IPS DF 6.9 (cell line): ENCODE measurements at regions not wholly inside any gene's neighbourhood (a gene's known extent, or its start where the extent isn't known, plus 50 kb on each side); places are given as distances from the start of the nearest gene placed in this dataset.
"Not testable (repeated sequence)": the region's sequence is repeated elsewhere in the genome, so short reads cannot be mapped to it uniquely, and the experiment has no call there.

Source experiments
- DNase-seq: peaks from one replicate; pipeline ENCODE4 v3.0.0-alpha.2; 2013; ENCODE audit warnings: low read depth, low spot score
- H3K27ac ChIP-seq: one replicate; pipeline ENCODE4 v1.5.1; 2013; ENCODE audit warnings: low read length, control low read depth
- H3K27me3 ChIP-seq: 2 replicates; pipeline ENCODE4 v1.6.1; 2013; ENCODE audit warnings: mild to moderate bottlenecking, low read length; ENCODE audit not compliant: control insufficient read depth, insufficient read depth
- H3K36me3 ChIP-seq: 2 replicates; pipeline ENCODE4 v1.6.1; 2013; ENCODE audit warnings: low read length; ENCODE audit not compliant: control insufficient read depth, insufficient read depth
- H3K4me1 ChIP-seq: 2 replicates; pipeline ENCODE4 v1.6.1; 2013; ENCODE audit warnings: low read length; ENCODE audit not compliant: control insufficient read depth, insufficient read depth
- H3K4me3 ChIP-seq: 2 replicates; pipeline ENCODE4 v1.5.1; 2013; ENCODE audit warnings: mild to moderate bottlenecking, low read length
- H3K9me3 ChIP-seq: 2 replicates; pipeline ENCODE4 v1.6.1; 2013; ENCODE audit warnings: low read length, inconsistent platforms; ENCODE audit not compliant: control insufficient read depth, insufficient read depth
- WGBS: extraction: QIAGEN DNeasy Blood & Tissue Kit; methylation state at CpG from one replicate; pipeline ENCODE4 v1.1.7; 2013; ENCODE audit warnings: mixed read lengths, missing lambda C conversion rate; ENCODE audit not compliant: insufficient read length, insufficient coverage; 5-methylcytosine and 5-hydroxymethylcytosine counted together

DNA sequence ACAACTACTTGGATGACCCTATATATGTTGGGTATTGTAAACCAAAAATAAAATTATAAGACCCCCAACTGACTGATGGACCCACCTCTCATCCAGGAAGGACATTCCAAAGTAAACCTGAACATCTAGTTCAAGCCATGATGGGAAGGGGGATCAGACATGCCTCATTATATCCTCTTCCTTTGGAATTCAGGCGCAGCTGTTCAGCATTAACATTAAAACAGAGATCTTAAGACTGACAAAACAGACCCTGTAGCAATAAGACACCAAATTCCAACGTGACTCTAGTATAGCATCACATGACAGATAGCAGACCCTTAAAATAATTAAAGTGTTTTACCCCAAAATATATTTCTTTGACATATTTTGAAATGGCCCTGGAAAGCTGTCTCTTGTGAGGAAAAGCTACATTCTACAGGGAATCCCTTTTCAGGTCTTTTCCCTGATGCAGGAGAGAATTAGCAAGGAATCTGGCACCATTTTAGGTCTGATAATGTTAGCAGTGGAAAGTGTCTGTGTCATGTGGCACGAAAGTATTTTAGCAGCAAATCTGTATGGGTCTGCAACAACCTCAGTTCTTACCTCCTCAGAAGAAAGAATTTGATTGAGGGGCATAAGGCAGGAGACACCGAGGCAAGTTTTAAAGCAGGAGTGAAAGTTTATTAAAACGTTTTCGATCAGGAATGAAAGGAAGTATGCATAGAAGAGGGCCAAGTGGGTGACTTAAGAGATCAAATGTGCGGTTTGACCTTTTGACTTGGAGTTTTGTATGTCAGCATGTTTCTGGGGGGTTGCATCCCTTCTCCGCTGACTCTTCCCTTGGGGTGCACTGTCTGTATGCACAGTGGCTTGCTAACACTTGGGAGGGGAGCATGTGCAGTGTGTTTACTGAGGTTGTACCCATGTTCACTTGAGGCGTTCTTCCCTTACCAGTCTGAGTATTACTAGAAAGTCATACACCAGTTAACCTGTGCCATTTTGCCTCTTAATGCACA is 236.6 kb upstream of the PPP1R3A start:
- peaks cover 4% of the 10 kb centered on the region; the same call in 1 of the 2 replicates for H3K4me1 ChIP-seq
- H3K4me3 ChIP-seq: no peak overlapping the region
- no peaks in the 10 kb centered on the region for H3K9me3 ChIP-seq
- no peak overlapping the region for H3K27ac ChIP-seq
- DNase-seq: no peak
- H3K27me3 ChIP-seq: no peaks in the 10 kb centered on the region
- no peaks in the 10 kb centered on the region for H3K36me3 ChIP-seq
- WGBS: 100% methylated on average over 2 of the region's 9 CpGs

GRCh38 chr7:114153700-114154099 is 234.9 kb upstream of the PPP1R3A start:
- Histone ChIP-seq H3K27ac (no peak overlapping the region), H3K4me1 (peaks cover 4% of the 10 kb centered on the region; the same call in 1 of the 2 replicates), H3K36me3 (no peaks in the 10 kb centered on the region), H3K4me3 (no peak overlapping the region), H3K27me3 (no peaks in the 10 kb centered on the region), H3K9me3 (no peaks in the 10 kb centered on the region)
- no peak for DNase-seq

GRCh38 chr7:114152314-114152938 is 233.6 kb upstream of the PPP1R3A start:
- Histone ChIP-seq H3K36me3 (no peaks in the 10 kb centered on the region), H3K9me3 (no peaks in the 10 kb centered on the region), H3K4me1 (peaks cover 4% of the 10 kb centered on the region; the same call in 1 of the 2 replicates), H3K4me3 (no peak overlapping the region), H3K27ac (no peak overlapping the region), H3K27me3 (no peaks in the 10 kb centered on the region)
- WGBS: no CpG with 5 or more reads among the region's 5 CpGs
- no peak for DNase-seq

GRCh38 chr7:114151777-114152176 is 233.0 kb upstream of the PPP1R3A start:
- WGBS: no CpG with 5 or more reads among the region's 3 CpGs
- no peak for DNase-seq
- Histone ChIP-seq H3K27me3 (no peaks in the 10 kb centered on the region), H3K27ac (no peak overlapping the region), H3K9me3 (no peaks in the 10 kb centered on the region), H3K36me3 (no peaks in the 10 kb centered on the region), H3K4me1 (peaks cover 4% of the 10 kb centered on the region; the same call in 1 of the 2 replicates), H3K4me3 (no peak overlapping the region)

- no peak overlapping the region for H3K4me3 ChIP-seq
- WGBS: no CpG with 5 or more reads among the region's 1 CpG
- no peak for DNase-seq
- H3K9me3 ChIP-seq: no peaks in the 10 kb centered on the region
- no peaks in the 10 kb centered on the region for H3K27me3 ChIP-seq
- peaks cover 2% of the 10 kb centered on the region; the same call in 1 of the 2 replicates for H3K4me1 ChIP-seq
- H3K27ac ChIP-seq: no peak overlapping the region
- no peaks in the 10 kb centered on the region for H3K36me3 ChIP-seq
Measured at GRCh38 chr7:114150689-114151088, 231.9 kb upstream of the PPP1R3A start.

DNA sequence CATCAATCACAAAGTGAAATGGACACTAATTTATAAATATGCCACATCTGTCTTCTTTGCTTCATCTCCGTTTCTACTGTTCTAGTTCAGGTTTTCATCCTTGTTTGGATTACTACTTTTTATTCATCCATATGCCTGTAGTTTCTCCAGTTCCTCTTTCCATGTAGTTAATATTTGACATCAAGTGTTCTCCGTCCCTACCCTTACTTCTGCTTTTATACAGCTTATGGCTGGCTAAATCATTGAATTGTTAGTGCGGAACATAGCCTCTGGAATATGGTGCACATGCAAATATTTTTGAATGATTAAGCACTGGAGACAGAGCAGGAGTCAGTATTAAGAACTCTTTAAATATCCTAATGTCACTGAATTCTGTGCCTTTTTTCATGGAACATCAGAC is 230.0 kb upstream of the PPP1R3A start:
- no peak overlapping the region for H3K27ac ChIP-seq
- WGBS: no CpG with 5 or more reads among the region's 3 CpGs
- H3K4me3 ChIP-seq: no peak overlapping the region
- no peak for DNase-seq
- H3K36me3 ChIP-seq: no peaks in the 10 kb centered on the region
- H3K4me1 ChIP-seq: peaks cover 2% of the 10 kb centered on the region; the same call in 1 of the 2 replicates
- H3K9me3 ChIP-seq: no peaks in the 10 kb centered on the region
- no peaks in the 10 kb centered on the region for H3K27me3 ChIP-seq

- H3K4me3 ChIP-seq: no peak overlapping the region
- no peak overlapping the region for H3K27ac ChIP-seq
- no peaks in the 10 kb centered on the region for H3K27me3 ChIP-seq
- H3K36me3 ChIP-seq: no peaks in the 10 kb centered on the region
- 0 out of 2 replicates have a peak, but pooled peaks cover 1% of the 10 kb centered on the region for H3K4me1 ChIP-seq
- WGBS: 100% methylated on average over 1 of the region's 3 CpGs
- H3K9me3 ChIP-seq: no peaks in the 10 kb centered on the region
- no peak for DNase-seq
Measured at GRCh38 chr7:114141415-114141814, 222.6 kb upstream of the PPP1R3A start.

GRCh38 chr7:114140561-114140960 is 221.8 kb upstream of the PPP1R3A start:
- Histone ChIP-seq H3K36me3 (no peaks in the 10 kb centered on the region), H3K27ac (no peak overlapping the region), H3K4me1 (0 out of 2 replicates have a peak, but pooled peaks cover 1% of the 10 kb centered on the region), H3K4me3 (no peak overlapping the region), H3K27me3 (no peaks in the 10 kb centered on the region), H3K9me3 (no peaks in the 10 kb centered on the region)
- no peak for DNase-seq
- no CpG with 5 or more reads among the region's 1 CpG for WGBS

DNA sequence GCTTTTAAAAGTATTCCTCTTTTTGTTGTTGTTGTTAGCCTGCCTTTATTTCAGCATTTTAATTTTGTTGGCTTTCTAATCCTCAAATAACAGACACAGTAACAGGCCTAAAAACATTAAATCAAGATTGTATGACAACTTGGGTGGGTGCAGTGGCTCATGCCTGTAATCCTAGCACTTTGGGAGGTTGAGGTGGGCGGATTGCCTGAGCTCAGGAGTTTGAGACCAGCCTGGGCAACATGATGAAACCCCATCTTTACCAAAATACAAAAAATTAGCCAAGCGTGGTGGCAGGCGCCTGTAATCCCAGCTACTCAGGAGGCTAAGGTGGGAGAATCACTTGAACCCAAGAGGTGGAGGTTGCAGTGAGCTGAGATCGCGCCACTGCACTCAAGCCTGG is 220.9 kb upstream of the PPP1R3A start:
- not testable (repeated sequence) for H3K36me3 ChIP-seq, H3K4me3 ChIP-seq, H3K9me3 ChIP-seq, H3K27me3 ChIP-seq, H3K27ac ChIP-seq, H3K4me1 ChIP-seq, DNase-seq
- WGBS: no CpG with 5 or more reads among the region's 5 CpGs

GRCh38 chr7:114138587-114138986 is 219.8 kb upstream of the PPP1R3A start:
- 0 out of 2 replicates have a peak, but pooled peaks cover 1% of the 10 kb centered on the region for H3K4me1 ChIP-seq
- H3K27me3 ChIP-seq: no peaks in the 10 kb centered on the region
- no CpG with 5 or more reads among the region's 5 CpGs for WGBS
- no peaks in the 10 kb centered on the region for H3K36me3 ChIP-seq
- H3K4me3 ChIP-seq: no peak overlapping the region
- DNase-seq: no peak
- H3K9me3 ChIP-seq: no peaks in the 10 kb centered on the region
- H3K27ac ChIP-seq: no peak overlapping the region
